HepG2 (cell line): ENCODE measurements at regions not wholly inside any gene's neighbourhood (a gene's known extent, or its start where the extent isn't known, plus 50 kb on each side); places are given as distances from the start of the nearest gene placed in this dataset.

ENCODE experiments used
- ATAC-seq: fragments of 200-7000 bp; cut with Tn5 transposase; 3 replicates; pipeline ENCODE4 v1.9.1; 2020; ENCODE audit warnings: mild to moderate bottlenecking, moderate library complexity
- BruUV-seq: library from RNA; stranded (reverse); fragments of 400-500 nt; replicated peaks from 2 replicates; lab custom pipeline; 2021; lab: Mats Ljungman, UMichigan
- CTCF ChIA-PET: fragments of 300-600 bp; formaldehyde crosslinking; extraction: SDS; loops from one replicate; lab custom pipeline; 2021; ENCODE audit warnings: low total read pairs, inconsistent platforms, low intra/inter-chr PET ratio; lab: Yijun Ruan, JAX
- POLR2A ChIA-PET: fragments of 350-600 bp; sonication (Branson Sonifier 250); formaldehyde crosslinking; loops from one replicate; lab custom pipeline; 2020; ENCODE audit warnings: antibody characterized with exemption, inconsistent platforms; lab: Yijun Ruan, JAX
- DNase-seq: peaks from one replicate; pipeline ENCODE4 v3.0.0-alpha.2; 2015; ENCODE audit warnings: low spot score
- FAIRE-seq: peaks from 3 replicates; lab custom pipeline; 2011; peaks lifted over from hg19 to GRCh38; lab: Jason Lieb, UNC
- H2AFZ ChIP-seq: one replicate; pipeline ENCODE4 v1.6.1; 2011; ENCODE audit warnings: low read length, inconsistent platforms
- H3K27ac ChIP-seq: fragments of 300-600 bp; 3 replicates; pipeline ENCODE4 v1.8.0; 2011; ENCODE audit warnings: mixed run types, mild to moderate bottlenecking, mixed read lengths, low read length, inconsistent platforms; ENCODE audit not compliant: insufficient read depth; ENCODE audit errors: extremely low read length
- H3K27me3 ChIP-seq, 2 experiments: fragments of 200-600 bp in 1 of 2; 2 replicates in 1 of 2; 3 replicates in 1 of 2; pipeline versions ENCODE4 v1.6.0 to v1.8.0; 2011; ENCODE audit warnings: low read length in 2 of 2, mild to moderate bottlenecking in 2 of 2, moderate library complexity in 2 of 2, inconsistent platforms in 1 of 2; ENCODE audit not compliant: insufficient read depth in 2 of 2, control insufficient read depth in 1 of 2
- H3K36me3 ChIP-seq, 2 experiments: fragments of 200-600 bp in 1 of 2; replicated peaks in 1 of 2; 2 replicates in 1 of 2; 3 replicates in 1 of 2; pipeline versions ENCODE4 v1.5.1 to v1.8.0; 2011; ENCODE audit warnings: low read length in 2 of 2, inconsistent platforms in 1 of 2; ENCODE audit not compliant: insufficient read depth in 2 of 2, control insufficient read depth in 1 of 2
- H3K4me1 ChIP-seq: 2 replicates; pipeline ENCODE4 v1.5.1; 2012; ENCODE audit warnings: low read length, inconsistent platforms; ENCODE audit not compliant: insufficient read depth
- H3K4me2 ChIP-seq: 2 replicates; pipeline ENCODE4 v1.6.0; 2011; ENCODE audit warnings: low read depth, low read length, inconsistent platforms
- H3K4me3 ChIP-seq, 3 experiments: fragments of 200-600 bp in 1 of 3; sonication (generic), shearing (Covaris generic) in 1 of 3; replicated peaks in 1 of 3; 2 replicates each; pipeline ENCODE4 v1.5.1; 2011 to 2016; ENCODE audit warnings: low read length in 3 of 3, inconsistent platforms in 2 of 3, low read depth in 2 of 3, mild to moderate bottlenecking in 2 of 3, control low read depth in 1 of 3, mixed read lengths in 1 of 3; ENCODE audit not compliant: insufficient read depth in 1 of 3
- H3K79me2 ChIP-seq: one replicate; pipeline ENCODE4 v1.6.1; 2011; ENCODE audit warnings: low read length, inconsistent platforms; ENCODE audit not compliant: insufficient read depth
- H3K9ac ChIP-seq: 2 replicates; pipeline ENCODE4 v1.6.0; 2011; ENCODE audit warnings: mild to moderate bottlenecking, low read depth, low read length, inconsistent platforms; ENCODE audit not compliant: insufficient read depth
- H3K9me3 ChIP-seq: 2 replicates; pipeline ENCODE4 v1.5.1; 2012; ENCODE audit warnings: mild to moderate bottlenecking, low read length
- H4K20me1 ChIP-seq: 2 replicates; pipeline ENCODE4 v1.6.0; 2011; ENCODE audit warnings: inconsistent platforms, mild to moderate bottlenecking, low read length, moderate library complexity; ENCODE audit not compliant: insufficient read depth
- AFF4 ChIP-seq: sonication (generic); formaldehyde crosslinking; IDR thresholded peaks from 2 replicates; pipeline ENCODE4 v1.4.0; 2020; ENCODE audit warnings: missing genetic modification reagents
- HMG20B ChIP-seq: conservative IDR thresholded peaks from 2 replicates; pipeline ENCODE4 v1.6.1; 2016; ENCODE audit warnings: missing genetic modification reagents, missing compliant biosample characterization
- HMGXB4 ChIP-seq, 2 experiments: sonication (generic) in 1 of 2; formaldehyde crosslinking in 1 of 2; IDR thresholded peaks; 2 replicates each; pipeline versions ENCODE4 v1.4.0 to v1.6.1; 2018 to 2020; ENCODE audit warnings: missing genetic modification reagents in 2 of 2, borderline replicate concordance in 1 of 2, low read depth in 1 of 2, mild to moderate bottlenecking in 1 of 2, missing biosample characterization in 1 of 2
- IKZF5 ChIP-seq: IDR thresholded peaks from 2 replicates; pipeline ENCODE4 v1.6.1; 2018; ENCODE audit warnings: missing genetic modification reagents, mild to moderate bottlenecking, missing compliant biosample characterization
- JARID2 ChIP-seq: sonication (generic); formaldehyde crosslinking; IDR thresholded peaks from 2 replicates; pipeline ENCODE4 v1.8.1; 2023; ENCODE audit warnings: missing genetic modification reagents, inconsistent platforms; ENCODE audit not compliant: insufficient replicate concordance
- KAT7 ChIP-seq: IDR thresholded peaks from 2 replicates; pipeline ENCODE4 v1.6.1; 2018; ENCODE audit warnings: borderline replicate concordance, missing compliant biosample characterization
- KLF11 ChIP-seq: IDR thresholded peaks from 2 replicates; pipeline ENCODE4 v1.6.1; 2016; ENCODE audit warnings: missing compliant biosample characterization
- MIER2 ChIP-seq: IDR thresholded peaks from 2 replicates; pipeline ENCODE4 v1.6.1; 2016; ENCODE audit warnings: missing biosample characterization, missing genetic modification reagents
- RNF2 ChIP-seq: fragments of 450-650 bp; conservative IDR thresholded peaks from 2 replicates; pipeline ENCODE4 v1.6.1; 2016; ENCODE audit warnings: low read depth
- SSRP1 ChIP-seq: IDR thresholded peaks from 2 replicates; pipeline ENCODE4 v1.6.1; 2016; ENCODE audit warnings: control low read depth
- ZNF256 ChIP-seq: sonication (generic); formaldehyde crosslinking; conservative IDR thresholded peaks from 2 replicates; pipeline ENCODE4 v1.4.0; 2020; ENCODE audit warnings: missing genetic modification reagents
- ZNF572 ChIP-seq: sonication (generic); formaldehyde crosslinking; IDR thresholded peaks from 2 replicates; pipeline ENCODE4 v1.5.1; 2020; ENCODE audit warnings: mild to moderate bottlenecking, missing genetic modification reagents
- ZNF678 ChIP-seq: sonication (generic); formaldehyde crosslinking; IDR thresholded peaks from 2 replicates; pipeline ENCODE4 v1.4.0; 2020; ENCODE audit warnings: mild to moderate bottlenecking, missing genetic modification reagents
- WGBS: methylation state at CpG from one replicate; pipeline ENCODE4 v1.1.6; 2017; ENCODE audit warnings: low lambda C conversion rate; 5-methylcytosine and 5-hydroxymethylcytosine counted together
- in situ Hi-C: cut with HindIII; loops from 2 replicates; pipeline ENCODE4 v1.10.0; 2017; ENCODE audit warnings: low pct_unique_long_range_greater_than_20kb; ENCODE audit not compliant: extremely low pct_ligation_motif_present
- intact Hi-C: fragments of 100-400 bp; cut with micrococcal nuclease; formaldehyde crosslinking; loops from one replicate; pipeline ENCODE4 v1.10.0; 2022; ENCODE audit not compliant: unreplicated experiment

GRCh38 chr21:19123525-19123924 is 719.9 kb upstream of the TMPRSS15 start:
- H3K9ac ChIP-seq = no peak overlapping the region
- no peak for TF ChIP-seq ZNF256 (CRISPR knock-in tag)
- TF ChIP-seq HMGXB4 (CRISPR knock-in tag; IDR thresholded peaks at IDR 0.05; ENCODE audit: borderline replicate concordance in 1 of 2, low read depth in 1 of 2) = no peak
- no peak for TF ChIP-seq SSRP1
- no peak for TF ChIP-seq KAT7 (CRISPR knock-in tag)
- no peak for TF ChIP-seq AFF4 (CRISPR knock-in tag)
- TF ChIP-seq HMG20B (CRISPR knock-in tag) = no peak
- TF ChIP-seq KLF11 = no peak
- TF ChIP-seq IKZF5 (CRISPR knock-in tag) = no peak
- no peak for TF ChIP-seq ZNF572
- TF ChIP-seq JARID2 = no peak
- no peak for TF ChIP-seq RNF2
- no peak for TF ChIP-seq ZNF678 (CRISPR knock-in tag)
- no peak for TF ChIP-seq MIER2
- FAIRE-seq (no peak), DNase-seq (no peak), ATAC-seq (no peak)
- BruUV-seq = no TSS peak
- intact Hi-C loops (no loop called here), in situ Hi-C loops (no loop called here)
- no peak overlapping the region for H2AFZ ChIP-seq
- H3K79me2 ChIP-seq = no peaks in the 10 kb centered on the region
- H3K4me2 ChIP-seq = no peak overlapping the region
- H3K27ac ChIP-seq = no peak overlapping the region
- H4K20me1 ChIP-seq = no peaks in the 10 kb centered on the region
- no peaks in the 10 kb centered on the region; a peak in 1 of 5 replicates for H3K27me3 ChIP-seq
- H3K4me3 ChIP-seq = no peak overlapping the region
- ChIA-PET CTCF (no interaction called here), POLR2A (no interaction called here)
- no peaks in the 10 kb centered on the region for H3K36me3 ChIP-seq
- peaks cover 76% of the 10 kb centered on the region for H3K9me3 ChIP-seq
- H3K4me1 ChIP-seq = no peaks in the 10 kb centered on the region
- WGBS = 1% methylated on average over 2 of the region's 2 CpGs
